Mucosa of descending colon (tissue), 3 donors: ENCODE measurements at regions not wholly inside any gene's neighbourhood (a gene's known extent, or its start where the extent isn't known, plus 50 kb on each side); places are given as distances from the start of the nearest gene placed in this dataset.

Experiments used
- ATAC-seq: fragments of 200-7000 bp; cut with Tn5 transposase; one replicate; pipeline ENCODE4 v1.9.1; 2020; ENCODE audit warnings: mild to moderate bottlenecking, moderate library complexity
- DNase-seq, 3 donors: peaks; one replicate each; pipeline ENCODE4 v3.0.0-alpha.2; 2020
- H3K36me3 ChIP-seq: fragments of 200-600 bp; one replicate; pipeline ENCODE4 v1.8.0; 2021; ENCODE audit warnings: low read depth, mild to moderate bottlenecking
- H3K4me1 ChIP-seq: fragments of 200-600 bp; one replicate; pipeline ENCODE4 v1.8.0; 2021; ENCODE audit warnings: low read depth, mild to moderate bottlenecking
- H3K4me3 ChIP-seq: fragments of 200-600 bp; one replicate; pipeline ENCODE4 v1.8.0; 2021; ENCODE audit warnings: mild to moderate bottlenecking
- H3K9me3 ChIP-seq: fragments of 200-600 bp; one replicate; pipeline ENCODE4 v1.8.0; 2021; ENCODE audit warnings: mild to moderate bottlenecking
- CTCF ChIP-seq: fragments of 200-600 bp; IDR thresholded peaks from one replicate; pipeline ENCODE4 v1.8.0; 2022; ENCODE audit warnings: antibody characterized with exemption, mild to moderate bottlenecking
- intact Hi-C, 2 donors: fragments of 100-400 bp; cut with DNase I in 1 of 2; cut with micrococcal nuclease in 1 of 2; formaldehyde crosslinking; loops; one replicate each; pipeline versions ENCODE4 v1.11.0 to v1.11.1; 2022; cut with DNase I, micrococcal nuclease
- donor health status: DM: no; HTN: no; CAD: no; lungs with moderate emphysema.
- donor health status: DM: no; HTN: no; CAD: no.
- donor health status: DM: no; HTN: yes; CAD: no.

- intact Hi-C loops: no loop called here
- Histone ChIP-seq H3K4me3 (no peak overlapping the region), H3K36me3 (no peaks in the 10 kb centered on the region), H3K4me1 (no peaks in the 10 kb centered on the region), H3K9me3 (no peaks in the 10 kb centered on the region)
- ATAC-seq: peak; percentile 40
- DNase-seq: no peak
- TF ChIP-seq CTCF: no peak
These were observed 77.4 kb upstream of the CPEB2 start for GRCh38 chr4:14924812-14925344.

- DNase-seq (no peak), ATAC-seq (no peak)
- no peak for TF ChIP-seq CTCF
- intact Hi-C loops: no loop called here
- no peaks in the 10 kb centered on the region for H3K9me3 ChIP-seq
- H3K36me3 ChIP-seq: no peaks in the 10 kb centered on the region
- no peaks in the 10 kb centered on the region for H3K4me1 ChIP-seq
- no peak overlapping the region for H3K4me3 ChIP-seq
These were observed 76.8 kb upstream of the CPEB2 start for GRCh38 chr4:14925471-14925870.

GRCh38 chr4:14926368-14926767, 75.9 kb upstream of the CPEB2 start:
- H3K9me3 ChIP-seq: no peaks in the 10 kb centered on the region
- peak; percentile 23 for ATAC-seq
- H3K4me3 ChIP-seq: no peak overlapping the region
- no peaks in the 10 kb centered on the region for H3K36me3 ChIP-seq
- H3K4me1 ChIP-seq: no peaks in the 10 kb centered on the region
- DNase-seq: no peak
- intact Hi-C loops: no loop called here
- no peak for TF ChIP-seq CTCF

- Histone ChIP-seq H3K9me3 (no peaks in the 10 kb centered on the region), H3K36me3 (no peaks in the 10 kb centered on the region), H3K4me1 (no peaks in the 10 kb centered on the region), H3K4me3 (no peak overlapping the region)
- no peak for DNase-seq
- no peak for ATAC-seq
- no peak for TF ChIP-seq CTCF
- intact Hi-C loops: no loop called here
These were observed 74.2 kb upstream of the CPEB2 start for GRCh38 chr4:14928035-14928434.

GRCh38 chr4:14929669-14930068, 72.6 kb upstream of the CPEB2 start:
- ATAC-seq (no peak), DNase-seq (no peak)
- intact Hi-C loops: no loop called here
- no peaks in the 10 kb centered on the region for H3K4me1 ChIP-seq
- no peaks in the 10 kb centered on the region for H3K36me3 ChIP-seq
- H3K9me3 ChIP-seq: no peaks in the 10 kb centered on the region
- no peak for TF ChIP-seq CTCF
- H3K4me3 ChIP-seq: no peak overlapping the region

GRCh38 chr4:14934704-14935390, 67.4 kb upstream of the CPEB2 start:
- intact Hi-C loops: no loop called here
- TF ChIP-seq CTCF: no peak
- Histone ChIP-seq H3K36me3 (no peaks in the 10 kb centered on the region), H3K4me3 (no peak overlapping the region), H3K4me1 (no peaks in the 10 kb centered on the region), H3K9me3 (no peaks in the 10 kb centered on the region)
- DNase-seq: no peak
- no peak for ATAC-seq
